ENCODE measurements at regions not wholly inside any gene's neighbourhood (a gene's known extent, or its start where the extent isn't known, plus 50 kb on each side); places are given as distances from the start of the nearest gene placed in this dataset.

- no peak for TF ChIP-seq ZFX (IDR thresholded peaks at IDR 0.05; ENCODE audit: borderline replicate concordance)
- TF ChIP-seq, protein P1, sequence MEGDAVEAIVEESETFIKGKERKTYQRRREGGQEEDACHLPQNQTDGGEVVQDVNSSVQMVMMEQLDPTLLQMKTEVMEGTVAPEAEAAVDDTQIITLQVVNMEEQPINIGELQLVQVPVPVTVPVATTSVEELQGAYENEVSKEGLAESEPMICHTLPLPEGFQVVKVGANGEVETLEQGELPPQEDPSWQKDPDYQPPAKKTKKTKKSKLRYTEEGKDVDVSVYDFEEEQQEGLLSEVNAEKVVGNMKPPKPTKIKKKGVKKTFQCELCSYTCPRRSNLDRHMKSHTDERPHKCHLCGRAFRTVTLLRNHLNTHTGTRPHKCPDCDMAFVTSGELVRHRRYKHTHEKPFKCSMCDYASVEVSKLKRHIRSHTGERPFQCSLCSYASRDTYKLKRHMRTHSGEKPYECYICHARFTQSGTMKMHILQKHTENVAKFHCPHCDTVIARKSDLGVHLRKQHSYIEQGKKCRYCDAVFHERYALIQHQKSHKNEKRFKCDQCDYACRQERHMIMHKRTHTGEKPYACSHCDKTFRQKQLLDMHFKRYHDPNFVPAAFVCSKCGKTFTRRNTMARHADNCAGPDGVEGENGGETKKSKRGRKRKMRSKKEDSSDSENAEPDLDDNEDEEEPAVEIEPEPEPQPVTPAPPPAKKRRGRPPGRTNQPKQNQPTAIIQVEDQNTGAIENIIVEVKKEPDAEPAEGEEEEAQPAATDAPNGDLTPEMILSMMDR (IDR thresholded peaks at IDR 0.05): no peak
- H3K27ac ChIP-seq: no peak overlapping the region
These were observed 670.9 kb downstream of the BRD1 start for GRCh38 chr22:49156662-49157285.

- no peak overlapping the region for H3K27ac ChIP-seq
- TF ChIP-seq, protein P1 (IDR thresholded peaks at IDR 0.05): no peak
- no peak for TF ChIP-seq ZFX (IDR thresholded peaks at IDR 0.05; ENCODE audit: borderline replicate concordance)
These were observed 671.7 kb downstream of the BRD1 start for GRCh38 chr22:49155770-49156580.

- TF ChIP-seq, protein P1 (IDR thresholded peaks at IDR 0.05): no peak
- no peak for TF ChIP-seq ZFX (IDR thresholded peaks at IDR 0.05; ENCODE audit: borderline replicate concordance)
These were observed 672.5 kb downstream of the BRD1 start for GRCh38 chr22:49155039-49155769.

DNA sequence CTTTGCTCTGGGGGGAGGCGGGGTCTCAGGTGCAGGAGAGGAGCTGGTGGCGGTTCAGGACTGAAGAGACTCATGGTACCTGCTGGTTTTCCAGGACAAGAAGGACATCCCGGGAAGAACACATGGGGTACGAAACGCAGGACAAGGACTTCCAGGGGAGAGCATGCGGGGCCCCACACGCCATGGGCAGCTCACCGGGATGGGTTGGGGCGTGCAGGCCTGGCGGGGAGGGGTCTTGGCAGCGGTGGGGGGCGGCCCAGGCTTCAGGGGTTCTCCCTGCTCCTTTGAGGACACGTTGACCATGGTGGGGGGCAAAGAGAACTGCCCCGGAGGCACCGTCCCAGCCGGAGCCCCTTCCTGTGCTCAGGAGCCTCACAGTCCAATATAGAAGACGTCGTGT is 673.2 kb downstream of the BRD1 start:
- no peak overlapping the region for H3K27ac ChIP-seq
- TF ChIP-seq, protein P1 (IDR thresholded peaks at IDR 0.05): no peak
- TF ChIP-seq ZFX (IDR thresholded peaks at IDR 0.05; ENCODE audit: borderline replicate concordance): no peak

More at GRCh38 chr22:49155039-49155769, 672.5 kb downstream of the BRD1 start:
- no peak overlapping the region for H3K27ac ChIP-seq

GRCh38 chr22:49153921-49154320 is 673.8 kb downstream of the BRD1 start:
- H3K27ac ChIP-seq: no peak overlapping the region
- TF ChIP-seq, protein P1 (IDR thresholded peaks at IDR 0.05): no peak
- TF ChIP-seq ZFX (IDR thresholded peaks at IDR 0.05; ENCODE audit: borderline replicate concordance): no peak

GRCh38 chr22:49152939-49153770 is 674.5 kb downstream of the BRD1 start:
- TF ChIP-seq ZFX (IDR thresholded peaks at IDR 0.05; ENCODE audit: borderline replicate concordance): no peak
- TF ChIP-seq, protein P1 (IDR thresholded peaks at IDR 0.05): no peak
- no peak overlapping the region for H3K27ac ChIP-seq
